Nephron progenitor cell (in vitro differentiated cells): ENCODE measurements at regions not wholly inside any gene's neighbourhood (a gene's known extent, or its start where the extent isn't known, plus 50 kb on each side); places are given as distances from the start of the nearest gene placed in this dataset.

Source experiments
- DNase-seq: peaks from one replicate; pipeline ENCODE4 v3.0.0; 2021
- H3K27ac Mint-ChIP-seq: 2 replicates; pipeline ENCODE4 v1.8.0; 2021; ENCODE audit warnings: mild to moderate bottlenecking, moderate library complexity, mixed read lengths
- H3K27me3 Mint-ChIP-seq: 2 replicates; pipeline ENCODE4 v1.8.0; 2021; ENCODE audit warnings: mild to moderate bottlenecking, low read depth, mixed read lengths; ENCODE audit not compliant: poor library complexity
- H3K36me3 Mint-ChIP-seq: 2 replicates; pipeline ENCODE4 v1.8.0; 2021; ENCODE audit warnings: low read depth, mixed read lengths
- H3K4me1 Mint-ChIP-seq: 2 replicates; pipeline ENCODE4 v1.8.0; 2021; ENCODE audit warnings: mixed read lengths
- H3K4me3 Mint-ChIP-seq: 2 replicates; pipeline ENCODE4 v1.8.0; 2021; ENCODE audit warnings: mild to moderate bottlenecking, moderate library complexity, mixed read lengths
- H3K9me3 Mint-ChIP-seq: 2 replicates; pipeline ENCODE4 v1.8.0; 2021; ENCODE audit warnings: mild to moderate bottlenecking, moderate library complexity, mixed read lengths
- CTCF ChIP-seq: fragments of 200-600 bp; sonication (generic); IDR thresholded peaks from 2 replicates; pipeline ENCODE4 v1.5.0; 2021; ENCODE audit warnings: antibody characterized with exemption

GRCh38 chr6:126504792-126505191 lies 164.9 kb downstream of the CENPW start:
- Mint-ChIP-seq H3K9me3 (peaks cover 44% of the 10 kb centered on the region), H3K27ac (no peak overlapping the region), H3K4me3 (no peak overlapping the region), H3K27me3 (no peaks in the 10 kb centered on the region), H3K36me3 (peaks cover 33% of the 10 kb centered on the region), H3K4me1 (no peaks in the 10 kb centered on the region)
- no peak for TF ChIP-seq CTCF
- DNase-seq: no peak

- H3K36me3 Mint-ChIP-seq: peaks cover 15% of the 10 kb centered on the region
- TF ChIP-seq CTCF: no peak
- H3K4me1 Mint-ChIP-seq: peaks cover 5% of the 10 kb centered on the region
- no peaks in the 10 kb centered on the region for H3K27me3 Mint-ChIP-seq
- DNase-seq: no peak
- H3K27ac Mint-ChIP-seq: no peak overlapping the region
- H3K4me3 Mint-ChIP-seq: no peak overlapping the region
- peaks cover 28% of the 10 kb centered on the region for H3K9me3 Mint-ChIP-seq
These were observed 173.3 kb downstream of the CENPW start for GRCh38 chr6:126513198-126513597.

GRCh38 chr6:126516411-126516810 lies 176.5 kb downstream of the CENPW start:
- no peak for TF ChIP-seq CTCF
- Mint-ChIP-seq H3K27me3 (peaks cover 3% of the 10 kb centered on the region), H3K4me1 (peaks cover 5% of the 10 kb centered on the region), H3K36me3 (peaks cover 10% of the 10 kb centered on the region), H3K4me3 (no peak overlapping the region), H3K9me3 (peaks cover 20% of the 10 kb centered on the region), H3K27ac (no peak overlapping the region)
- no peak for DNase-seq

GRCh38 chr6:126524811-126525326 lies 185.0 kb downstream of the CENPW start:
- H3K4me3 Mint-ChIP-seq: no peak overlapping the region
- no peak for TF ChIP-seq CTCF
- H3K36me3 Mint-ChIP-seq: peaks cover 4% of the 10 kb centered on the region
- H3K9me3 Mint-ChIP-seq: peaks cover 8% of the 10 kb centered on the region
- DNase-seq: no peak
- peaks cover 26% of the 10 kb centered on the region for H3K4me1 Mint-ChIP-seq
- H3K27ac Mint-ChIP-seq: no peak overlapping the region
- H3K27me3 Mint-ChIP-seq: no peaks in the 10 kb centered on the region

GRCh38 chr6:126526547-126526946 lies 186.6 kb downstream of the CENPW start:
- peaks cover 29% of the 10 kb centered on the region for H3K4me1 Mint-ChIP-seq
- no peak for DNase-seq
- no peak for TF ChIP-seq CTCF
- H3K27ac Mint-ChIP-seq: no peak overlapping the region
- H3K36me3 Mint-ChIP-seq: no peaks in the 10 kb centered on the region
- H3K4me3 Mint-ChIP-seq: no peak overlapping the region
- H3K9me3 Mint-ChIP-seq: no peaks in the 10 kb centered on the region
- H3K27me3 Mint-ChIP-seq: no peaks in the 10 kb centered on the region

GRCh38 chr6:126526996-126527606 lies 187.2 kb downstream of the CENPW start:
- TF ChIP-seq CTCF: no peak
- Mint-ChIP-seq H3K27me3 (no peaks in the 10 kb centered on the region), H3K4me1 (peaks cover 29% of the 10 kb centered on the region), H3K4me3 (no peak overlapping the region), H3K36me3 (no peaks in the 10 kb centered on the region), H3K9me3 (no peaks in the 10 kb centered on the region), H3K27ac (no peak overlapping the region)
- no peak for DNase-seq
